PC-9 (cell line): ENCODE measurements at regions not wholly inside any gene's neighbourhood (a gene's known extent, or its start where the extent isn't known, plus 50 kb on each side); places are given as distances from the start of the nearest gene placed in this dataset.

Experiments
- BruUV-seq: library from RNA; stranded (reverse); fragments of 400-500 nt; replicated peaks from 2 replicates; lab custom pipeline; 2021; lab: Mats Ljungman, UMichigan
- CTCF ChIA-PET: fragments of 300-600 bp; sonication (Branson Sonifier 250); formaldehyde crosslinking; loops from one replicate; lab custom pipeline; 2022; ENCODE audit warnings: antibody characterized with exemption; lab: Charles Lee
- POLR2A ChIA-PET: fragments of 300-600 bp; sonication (Branson Sonifier 250); formaldehyde crosslinking; loops from one replicate; lab custom pipeline; 2022; ENCODE audit warnings: antibody characterized with exemption; ENCODE audit not compliant: unreplicated experiment; lab: Charles Lee
- DNase-seq, 2 experiments: peaks; one replicate each; pipeline versions ENCODE4 v3.0.0 to v3.0.0-alpha.2; 2015 to 2022; ENCODE audit warnings: mixed read lengths in 1 of 2
- H2AFZ ChIP-seq: fragments of 200-600 bp; sonication (generic); 2 replicates; pipeline ENCODE4 v1.8.1; 2017; ENCODE audit warnings: antibody characterized with exemption
- H3F3A ChIP-seq: fragments of 200-600 bp; sonication (generic); 2 replicates; pipeline ENCODE4 v1.8.1; 2017; ENCODE audit warnings: antibody characterized with exemption, mild to moderate bottlenecking, low read depth; ENCODE audit not compliant: insufficient read depth
- H3K27ac ChIP-seq: fragments of 200-600 bp; sonication (generic); 2 replicates; pipeline ENCODE4 v1.6.1; 2016; ENCODE audit warnings: mixed run types
- H3K27me3 ChIP-seq: fragments of 200-600 bp; sonication (generic); 2 replicates; pipeline ENCODE4 v1.6.1; 2016; ENCODE audit warnings: low read depth, mixed run types; ENCODE audit not compliant: insufficient read depth
- H3K36me3 ChIP-seq: fragments of 200-600 bp; sonication (generic); 2 replicates; pipeline ENCODE4 v1.6.1; 2016; ENCODE audit warnings: low read depth, mixed run types
- H3K4me1 ChIP-seq: fragments of 200-600 bp; sonication (generic); replicated peaks from 2 replicates; pipeline ENCODE4 v1.6.1; 2016; ENCODE audit warnings: mixed run types; ENCODE audit not compliant: insufficient read depth
- H3K4me2 ChIP-seq: fragments of 200-600 bp; sonication (generic); 2 replicates; pipeline ENCODE4 v1.6.1; 2017; ENCODE audit warnings: mixed run types
- H3K4me3 ChIP-seq: fragments of 200-600 bp; sonication (generic); 2 replicates; pipeline ENCODE4 v1.6.1; 2016; ENCODE audit warnings: mixed run types
- H3K79me2 ChIP-seq: fragments of 200-600 bp; sonication (generic); 2 replicates; pipeline ENCODE4 v1.6.1; 2017; ENCODE audit warnings: low read depth, mixed run types
- H3K9me2 ChIP-seq: fragments of 200-600 bp; sonication (generic); 2 replicates; pipeline ENCODE4 v1.8.1; 2017; ENCODE audit warnings: mild to moderate bottlenecking; ENCODE audit not compliant: insufficient read depth
- H3K9me3 ChIP-seq: fragments of 200-600 bp; sonication (generic); 2 replicates; pipeline ENCODE4 v1.8.1; 2016; ENCODE audit warnings: low read depth; ENCODE audit not compliant: insufficient read depth
- H4K20me1 ChIP-seq: fragments of 200-600 bp; sonication (generic); 2 replicates; pipeline ENCODE4 v1.8.1; 2017; ENCODE audit not compliant: insufficient read depth
- CTCF ChIP-seq: fragments of 200-600 bp; sonication (generic); conservative IDR thresholded peaks from 2 replicates; pipeline ENCODE4 v1.6.1; 2017; ENCODE audit warnings: mixed run types, antibody characterized with exemption, mild to moderate bottlenecking, moderate library complexity
- EZH2 ChIP-seq: fragments of 200-600 bp; sonication (generic); IDR thresholded peaks from 2 replicates; pipeline ENCODE4 v1.8.0; 2017; ENCODE audit warnings: antibody characterized with exemption, low read depth
- intact Hi-C: fragments of 100-400 bp; cut with micrococcal nuclease; formaldehyde crosslinking; loops from one replicate; pipeline ENCODE4 v1.10.0; 2022; ENCODE audit not compliant: unreplicated experiment

DNA sequence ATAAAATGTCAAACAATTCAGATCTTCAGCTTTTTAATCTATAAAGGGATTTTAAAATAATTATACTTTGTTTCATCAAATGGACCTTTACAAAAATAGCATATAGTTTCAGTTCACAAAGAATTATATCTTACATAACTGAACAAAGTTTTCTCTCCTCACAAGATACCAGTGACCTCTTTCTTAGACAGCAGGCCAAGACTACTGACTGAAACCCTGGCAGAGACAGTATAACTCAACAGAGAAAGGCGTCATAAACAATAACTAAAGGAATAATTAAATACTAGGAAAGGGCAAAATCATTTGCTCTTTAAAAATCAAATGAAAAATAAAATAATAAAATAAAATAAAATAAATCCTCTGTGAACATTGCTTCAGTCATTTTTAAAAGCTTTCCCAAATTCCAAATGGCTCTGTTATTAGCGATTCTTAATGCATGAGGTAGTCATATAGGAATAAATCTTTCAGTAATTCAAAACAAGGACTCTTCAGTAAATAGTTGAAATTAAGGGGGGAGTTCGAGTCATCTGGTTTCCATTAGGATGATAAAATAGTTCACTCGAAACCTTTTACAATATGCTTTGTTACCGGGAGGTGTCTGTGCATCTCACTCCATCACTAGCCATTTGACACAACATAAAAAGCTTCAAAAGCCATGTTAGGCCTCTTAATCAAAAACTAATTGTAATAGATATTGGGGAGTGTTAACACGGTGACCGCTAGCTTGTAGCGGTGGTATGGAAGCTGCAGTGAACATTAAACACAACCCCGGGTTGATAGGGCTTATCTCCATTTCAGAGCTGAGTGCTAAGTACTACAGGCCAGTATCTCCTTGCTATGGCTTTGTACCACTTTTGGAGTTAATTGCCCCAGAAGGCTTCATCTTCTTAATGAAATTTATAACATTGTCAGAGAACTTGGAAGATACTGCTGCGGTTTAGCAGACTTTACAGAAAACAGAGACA, 142.9 kb upstream of the NR2F2 start:
- H3K79me2 ChIP-seq = no peaks in the 10 kb centered on the region
- no TSS peak for BruUV-seq
- TF ChIP-seq CTCF = no peak
- no peak for TF ChIP-seq EZH2
- H3K4me2 ChIP-seq = no peak overlapping the region
- no peaks in the 10 kb centered on the region for H4K20me1 ChIP-seq
- no peaks in the 10 kb centered on the region for H3F3A ChIP-seq
- no peaks in the 10 kb centered on the region for H3K36me3 ChIP-seq
- no peaks in the 10 kb centered on the region for H3K4me1 ChIP-seq
- POLR2A ChIA-PET = no interaction called here
- intact Hi-C loops = no loop called here
- no peak overlapping the region for H3K4me3 ChIP-seq
- H3K9me2 ChIP-seq = no peaks in the 10 kb centered on the region
- H3K27ac ChIP-seq = no peak overlapping the region
- no peaks in the 10 kb centered on the region for H3K9me3 ChIP-seq
- CTCF ChIA-PET = no interaction called here
- no peak overlapping the region for H2AFZ ChIP-seq
- no peak for DNase-seq
- H3K27me3 ChIP-seq = no peaks in the 10 kb centered on the region

- no TSS peak for BruUV-seq
- Histone ChIP-seq H3K36me3 (no peaks in the 10 kb centered on the region), H4K20me1 (no peaks in the 10 kb centered on the region), H3K4me1 (no peaks in the 10 kb centered on the region), H3F3A (no peaks in the 10 kb centered on the region), H2AFZ (no peak overlapping the region), H3K27me3 (no peaks in the 10 kb centered on the region), H3K4me2 (no peak overlapping the region), H3K9me2 (no peaks in the 10 kb centered on the region), H3K27ac (no peak overlapping the region), H3K9me3 (no peaks in the 10 kb centered on the region; the same call in 1 of the 2 replicates), H3K79me2 (no peaks in the 10 kb centered on the region), H3K4me3 (no peak overlapping the region)
- DNase-seq = no peak
- TF ChIP-seq CTCF (no peak), EZH2 (no peak)
- ChIA-PET CTCF (no interaction called here), POLR2A (no interaction called here)
- intact Hi-C loops = no loop called here
Observed at GRCh38 chr15:96197721-96198120, 132.8 kb upstream of the NR2F2 start.

DNA sequence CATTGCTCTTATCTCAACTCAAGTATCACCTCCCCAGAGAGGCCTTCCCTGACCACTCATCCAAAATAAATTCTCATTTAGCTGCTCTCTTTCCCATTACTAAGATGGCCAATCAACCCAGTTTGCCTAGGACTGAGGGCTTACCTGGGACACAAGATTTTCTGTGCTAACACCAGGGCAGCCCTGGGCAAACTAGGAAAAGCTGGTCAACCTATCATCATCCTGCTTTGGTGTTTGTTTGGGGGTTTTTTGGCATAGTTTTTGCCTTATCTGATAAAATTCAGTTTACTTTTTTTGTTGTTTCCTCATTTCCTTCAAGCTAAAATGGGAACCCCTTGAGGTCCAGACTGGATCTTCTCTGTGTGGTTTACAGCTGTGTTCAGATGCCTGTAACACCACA, 131.4 kb upstream of the NR2F2 start:
- POLR2A ChIA-PET = no interaction called here
- intact Hi-C loops = no loop called here
- no peak for TF ChIP-seq EZH2
- no peak for TF ChIP-seq CTCF
- Histone ChIP-seq H3K9me3 (no peaks in the 10 kb centered on the region; the same call in 1 of the 2 replicates), H3K4me2 (no peak overlapping the region), H3K9me2 (no peaks in the 10 kb centered on the region), H3K36me3 (no peaks in the 10 kb centered on the region), H3K4me1 (no peaks in the 10 kb centered on the region), H4K20me1 (no peaks in the 10 kb centered on the region), H3K27me3 (no peaks in the 10 kb centered on the region), H3K4me3 (no peak overlapping the region), H3F3A (no peaks in the 10 kb centered on the region), H3K79me2 (no peaks in the 10 kb centered on the region), H3K27ac (no peak overlapping the region), H2AFZ (no peak overlapping the region)
- no peak for DNase-seq
- CTCF ChIA-PET = no interaction called here
- BruUV-seq = no TSS peak
